Caco-2 (cell line): ENCODE measurements at regions not wholly inside any gene's neighbourhood (a gene's known extent, or its start where the extent isn't known, plus 50 kb on each side); places are given as distances from the start of the nearest gene placed in this dataset.

Experiments
- BruUV-seq: library from RNA; stranded (reverse); fragments of 400-500 nt; replicated peaks from 2 replicates; lab custom pipeline; 2021; lab: Mats Ljungman, UMichigan
- CTCF ChIA-PET: fragments of 300-600 bp; sonication (Branson Sonifier 250); formaldehyde crosslinking; loops from one replicate; lab custom pipeline; 2022; ENCODE audit warnings: antibody characterized with exemption; lab: Charles Lee
- POLR2A ChIA-PET: fragments of 300-600 bp; sonication (Branson Sonifier 250); formaldehyde crosslinking; loops from one replicate; lab custom pipeline; 2022; ENCODE audit warnings: antibody characterized with exemption; lab: Charles Lee
- DNase-seq, 2 experiments: peaks; one replicate each; pipeline versions ENCODE4 v3.0.0 to v3.0.0-alpha.2; 2020 to 2022
- H3K27me3 ChIP-seq: replicated peaks from 2 replicates; pipeline ENCODE4 v1.6.0; 2011; ENCODE audit warnings: low read length; ENCODE audit not compliant: control insufficient read depth, insufficient read depth
- H3K36me3 ChIP-seq: 2 replicates; pipeline ENCODE4 v1.5.1; 2011; ENCODE audit warnings: low read length; ENCODE audit not compliant: control insufficient read depth, insufficient read depth
- H3K4me1 ChIP-seq: fragments of 250-450 bp; sonication (Bioruptor Pico); 2 replicates; pipeline ENCODE4 v1.5.1; 2020; ENCODE audit warnings: mild to moderate bottlenecking
- H3K4me3 ChIP-seq: 2 replicates; pipeline ENCODE4 v1.5.1; 2011; ENCODE audit warnings: low read depth, mild to moderate bottlenecking, control low read depth, low read length
- H3K9me3 ChIP-seq: fragments of 250-450 bp; sonication (Bioruptor Pico); 2 replicates; pipeline ENCODE4 v1.5.1; 2020; ENCODE audit warnings: mild to moderate bottlenecking, moderate library complexity
- H3K27ac Mint-ChIP-seq: one replicate; pipeline ENCODE4 v1.8.0; 2022; ENCODE audit warnings: mixed read lengths; ENCODE audit not compliant: unreplicated experiment
- H3K27me3 Mint-ChIP-seq: one replicate; pipeline ENCODE4 v1.8.0; 2022; ENCODE audit warnings: mixed read lengths; ENCODE audit not compliant: insufficient read depth, unreplicated experiment
- H3K36me3 Mint-ChIP-seq: one replicate; pipeline ENCODE4 v1.8.0; 2022; ENCODE audit warnings: mild to moderate bottlenecking, mixed read lengths; ENCODE audit not compliant: insufficient read depth, unreplicated experiment
- H3K4me1 Mint-ChIP-seq: one replicate; pipeline ENCODE4 v1.8.0; 2022; ENCODE audit warnings: low read depth, mixed read lengths; ENCODE audit not compliant: unreplicated experiment
- H3K4me3 Mint-ChIP-seq: one replicate; pipeline ENCODE4 v1.8.0; 2022; ENCODE audit warnings: mild to moderate bottlenecking, moderate library complexity, mixed read lengths; ENCODE audit not compliant: unreplicated experiment
- H3K9me3 Mint-ChIP-seq: one replicate; pipeline ENCODE4 v1.8.0; 2022; ENCODE audit warnings: mixed read lengths; ENCODE audit not compliant: unreplicated experiment
- CTCF ChIP-seq, 2 experiments: fragments of 200-600 bp in 1 of 2; IDR thresholded peaks; 1 replicate in 1 of 2; 2 replicates in 1 of 2; pipeline versions ENCODE4 v1.5.1 to v1.8.0; 2011 to 2022; ENCODE audit warnings: antibody characterized with exemption in 1 of 2, control low read depth in 1 of 2, inconsistent platforms in 1 of 2, low read depth in 1 of 2, low read length in 1 of 2, mild to moderate bottlenecking in 1 of 2, moderate library complexity in 1 of 2; ENCODE audit not compliant: insufficient read depth in 1 of 2, severe bottlenecking in 1 of 2, unreplicated experiment in 1 of 2
- intact Hi-C: fragments of 100-400 bp; cut with micrococcal nuclease; formaldehyde crosslinking; loops from one replicate; pipeline ENCODE4 v1.10.0; 2022; ENCODE audit not compliant: unreplicated experiment

GRCh38 chr4:41822325-41822724, 73.8 kb upstream of the PHOX2B start:
- Mint-ChIP-seq H3K4me3 (no peak overlapping the region), H3K27ac (no peak overlapping the region), H3K4me1 (no peaks in the 10 kb centered on the region), H3K36me3 (no peaks in the 10 kb centered on the region), H3K27me3 (peaks cover 23% of the 10 kb centered on the region), H3K9me3 (no peaks in the 10 kb centered on the region)
- no peaks in the 10 kb centered on the region for H3K27me3 ChIP-seq
- no peak for DNase-seq
- intact Hi-C loops = no loop called here
- H3K4me1 ChIP-seq = no peaks in the 10 kb centered on the region
- no peaks in the 10 kb centered on the region for H3K9me3 ChIP-seq
- POLR2A ChIA-PET = no interaction called here
- no TSS peak for BruUV-seq
- CTCF ChIA-PET = no interaction called here
- TF ChIP-seq CTCF (IDR thresholded peaks at IDR 0.05; ENCODE audit: insufficient read depth in 1 of 2, low read depth in 1 of 2, low read length in 1 of 2, severe bottlenecking in 1 of 2, unreplicated experiment in 1 of 2) = no peak
- H3K36me3 ChIP-seq = no peaks in the 10 kb centered on the region
- no peak overlapping the region for H3K4me3 ChIP-seq

- no TSS peak for BruUV-seq
- CTCF ChIA-PET = no interaction called here
- no peak overlapping the region for H3K4me3 ChIP-seq
These were observed 71.9 kb upstream of the PHOX2B start for GRCh38 chr4:41820473-41820872.

GRCh38 chr4:41819621-41820020, 71.1 kb upstream of the PHOX2B start:
- no peaks in the 10 kb centered on the region for H3K4me1 Mint-ChIP-seq
- BruUV-seq = no TSS peak
- no peaks in the 10 kb centered on the region for H3K36me3 ChIP-seq
- no peaks in the 10 kb centered on the region for H3K27me3 ChIP-seq
- CTCF ChIA-PET = no interaction called here
- no peak for TF ChIP-seq CTCF (IDR thresholded peaks at IDR 0.05; ENCODE audit: insufficient read depth in 1 of 2, low read depth in 1 of 2, low read length in 1 of 2, severe bottlenecking in 1 of 2, unreplicated experiment in 1 of 2)
- intact Hi-C loops = no loop called here
- no peaks in the 10 kb centered on the region for H3K9me3 ChIP-seq
- H3K4me3 ChIP-seq = no peak overlapping the region
- no peaks in the 10 kb centered on the region for H3K9me3 Mint-ChIP-seq
- H3K4me1 ChIP-seq = no peaks in the 10 kb centered on the region
- no peak for DNase-seq
- POLR2A ChIA-PET = no interaction called here
- H3K4me3 Mint-ChIP-seq = no peak overlapping the region
- no peak overlapping the region for H3K27ac Mint-ChIP-seq
- H3K27me3 Mint-ChIP-seq = peaks cover 18% of the 10 kb centered on the region
- H3K36me3 Mint-ChIP-seq = no peaks in the 10 kb centered on the region

More at GRCh38 chr4:41820473-41820872, 71.9 kb upstream of the PHOX2B start:
- Mint-ChIP-seq H3K9me3 (no peaks in the 10 kb centered on the region), H3K4me3 (no peak overlapping the region), H3K27ac (no peak overlapping the region), H3K27me3 (peaks cover 18% of the 10 kb centered on the region), H3K4me1 (no peaks in the 10 kb centered on the region), H3K36me3 (no peaks in the 10 kb centered on the region)
- no peak for DNase-seq
- H3K9me3 ChIP-seq = no peaks in the 10 kb centered on the region
- intact Hi-C loops = no loop called here
- no peaks in the 10 kb centered on the region for H3K27me3 ChIP-seq
- POLR2A ChIA-PET = no interaction called here
- no peaks in the 10 kb centered on the region for H3K4me1 ChIP-seq
- no peak for TF ChIP-seq CTCF (IDR thresholded peaks at IDR 0.05; ENCODE audit: insufficient read depth in 1 of 2, low read depth in 1 of 2, low read length in 1 of 2, severe bottlenecking in 1 of 2, unreplicated experiment in 1 of 2)
- no peaks in the 10 kb centered on the region for H3K36me3 ChIP-seq
